HEK293T (cell line): ENCODE measurements at regions not wholly inside any gene's neighbourhood (a gene's known extent, or its start where the extent isn't known, plus 50 kb on each side); places are given as distances from the start of the nearest gene placed in this dataset.

Experiments used
- CTBP1 ChIP-seq: fragments of 450-650 bp; IDR thresholded peaks from 2 replicates; pipeline ENCODE4 v1.6.1; 2016; ENCODE audit warnings: borderline replicate concordance
- ELF4 ChIP-seq: fragments of 450-650 bp; IDR thresholded peaks from 2 replicates; pipeline ENCODE4 v1.6.1; 2017; ENCODE audit warnings: antibody characterized with exemption
- FOXA1 ChIP-seq: fragments of 450-650 bp; IDR thresholded peaks from 2 replicates; pipeline ENCODE4 v1.6.1; 2016; ENCODE audit warnings: mild to moderate bottlenecking
- FOXK2 ChIP-seq: fragments of 450-650 bp; IDR thresholded peaks from 2 replicates; pipeline ENCODE4 v1.6.1; 2016; ENCODE audit warnings: mild to moderate bottlenecking
- FOXM1 ChIP-seq: fragments of 450-650 bp; IDR thresholded peaks from 2 replicates; pipeline ENCODE4 v1.6.1; 2017; ENCODE audit warnings: mild to moderate bottlenecking, borderline replicate concordance
- LEF1 ChIP-seq: fragments of 450-650 bp; IDR thresholded peaks from 2 replicates; pipeline ENCODE4 v1.6.1; 2017; ENCODE audit warnings: mild to moderate bottlenecking, borderline replicate concordance
- NFRKB ChIP-seq: fragments of 450-650 bp; IDR thresholded peaks from 2 replicates; pipeline ENCODE4 v1.6.1; 2016; ENCODE audit warnings: mild to moderate bottlenecking, moderate library complexity
- PKNOX1 ChIP-seq: fragments of 450-650 bp; IDR thresholded peaks from 2 replicates; pipeline ENCODE4 v1.6.1; 2016
- SP1 ChIP-seq: fragments of 450-650 bp; IDR thresholded peaks from 2 replicates; pipeline ENCODE4 v1.6.1; 2017
- SUZ12 ChIP-seq: fragments of 450-650 bp; IDR thresholded peaks from 2 replicates; pipeline ENCODE4 v1.6.1; 2016; ENCODE audit warnings: mild to moderate bottlenecking
- TARDBP ChIP-seq: fragments of 450-650 bp; IDR thresholded peaks from 2 replicates; pipeline ENCODE4 v1.6.1; 2016

GRCh38 chr4:20543131-20543530 is 157.1 kb upstream of the PACRGL start:
- TF ChIP-seq SUZ12 (no peak), TARDBP (no peak), ELF4 (no peak), FOXK2 (no peak), CTBP1 (no peak), FOXA1 (no peak), SP1 (no peak), PKNOX1 (no peak), LEF1 (no peak), NFRKB (no peak), FOXM1 (no peak)
